Stimulated activated naive B cell treated with anti-CD40 and anti-IgM and Interleukin-4, amounts not matched to agents 10 μg/mL and 1 μg/mL and 100 μg/mL, for 72 hours (primary cell): ENCODE measurements at regions not wholly inside any gene's neighbourhood (a gene's known extent, or its start where the extent isn't known, plus 50 kb on each side); places are given as distances from the start of the nearest gene placed in this dataset.

Experiments
- ATAC-seq, 2 donors: fragments of 150-1000 bp; cut with Tn5 transposase; replicated peaks; 2 replicates each; pipeline ENCODE4 v1.10.0; 2021; ENCODE audit warnings: moderate library complexity in 1 of 2
- DNase-seq: peaks from one replicate; pipeline ENCODE4 v3.0.0; 2021
- H3K27ac Mint-ChIP-seq: one replicate; pipeline ENCODE4 v1.8.0; 2022; ENCODE audit warnings: mild to moderate bottlenecking, mixed read lengths
- H3K27me3 Mint-ChIP-seq, 2 donors: one replicate each; pipeline ENCODE4 v1.8.0; 2022; ENCODE audit warnings: mixed read lengths in 2 of 2
- H3K36me3 Mint-ChIP-seq, 2 donors: one replicate each; pipeline ENCODE4 v1.8.0; 2022; ENCODE audit warnings: mixed read lengths in 2 of 2, mild to moderate bottlenecking in 1 of 2
- H3K4me1 Mint-ChIP-seq, 2 donors: one replicate each; pipeline ENCODE4 v1.8.0; 2022; ENCODE audit warnings: mixed read lengths in 2 of 2, mild to moderate bottlenecking in 1 of 2
- H3K4me3 Mint-ChIP-seq, 2 donors: one replicate each; pipeline ENCODE4 v1.8.0; 2022; ENCODE audit warnings: mild to moderate bottlenecking in 2 of 2, mixed read lengths in 2 of 2, moderate library complexity in 1 of 2
- H3K9me3 Mint-ChIP-seq, 2 donors: one replicate each; pipeline ENCODE4 v1.8.0; 2022; ENCODE audit warnings: mixed read lengths in 2 of 2, mild to moderate bottlenecking in 1 of 2

- peaks cover 17 to 25% of the 10 kb centered on the region in 2 donors for H3K4me1 Mint-ChIP-seq
- H3K36me3 Mint-ChIP-seq, result no peaks in the 10 kb centered on the region
- peak overlapping the region; percentile 78 to 92 for H3K4me3 Mint-ChIP-seq
- no peaks in the 10 kb centered on the region for H3K27me3 Mint-ChIP-seq
- peak overlapping the region; percentile 89 for H3K27ac Mint-ChIP-seq
- DNase-seq (no peak), ATAC-seq (no peak)
- H3K9me3 Mint-ChIP-seq, result peaks cover 0 to 6% of the 10 kb centered on the region in 2 donors
Measured at GRCh38 chr2:64768491-64769005, 114.8 kb upstream of the SERTAD2 start.

DNA sequence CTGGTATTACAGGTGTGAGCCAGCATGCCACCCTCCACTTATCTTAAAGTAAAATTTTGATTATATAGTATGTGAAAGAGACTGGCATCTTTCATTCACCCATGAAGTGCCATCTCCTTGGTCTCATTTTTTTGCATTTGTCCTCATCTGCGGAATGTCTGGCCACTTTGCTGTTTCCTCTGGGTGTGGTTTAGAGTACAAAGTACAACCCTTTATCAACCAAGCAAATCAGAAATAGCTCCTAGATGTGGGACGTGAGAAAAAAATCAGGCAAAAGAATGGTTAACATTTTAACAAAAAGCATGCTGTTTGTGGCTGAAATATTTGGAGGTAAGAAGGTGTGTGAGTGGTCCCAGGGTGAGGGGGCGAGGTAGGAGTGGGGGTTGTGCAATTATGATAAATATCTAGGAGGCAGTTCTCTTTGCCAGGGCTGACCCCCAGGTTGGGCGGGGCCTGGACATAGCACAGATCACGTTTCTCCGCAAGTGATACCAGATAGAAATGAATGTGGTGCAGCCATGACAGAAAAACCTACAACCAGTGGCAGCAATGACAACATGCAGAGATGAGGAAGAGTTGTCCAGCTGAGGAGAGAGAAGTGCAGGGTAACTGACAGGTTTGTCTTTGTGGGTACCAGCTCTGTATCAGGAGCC is 115.8 kb upstream of the SERTAD2 start:
- Mint-ChIP-seq H3K4me1 (peaks cover 15 to 24% of the 10 kb centered on the region in 2 donors), H3K27me3 (no peaks in the 10 kb centered on the region), H3K9me3 (peaks cover 0 to 6% of the 10 kb centered on the region in 2 donors), H3K36me3 (no peaks in the 10 kb centered on the region), H3K27ac (peak overlapping the region; percentile 2), H3K4me3 (no peak overlapping the region)
- ATAC-seq, result no peak
- no peak for DNase-seq

- Mint-ChIP-seq H3K36me3 (peaks cover 0 to 3% of the 10 kb centered on the region in 2 donors), H3K9me3 (peaks cover 0 to 6% of the 10 kb centered on the region in 2 donors), H3K4me1 (peaks cover 15 to 24% of the 10 kb centered on the region in 2 donors), H3K27me3 (no peaks in the 10 kb centered on the region), H3K4me3 (no peak overlapping the region), H3K27ac (no peak overlapping the region)
- DNase-seq (no peak), ATAC-seq (no peak)
Measured at GRCh38 chr2:64770137-64770780, 116.5 kb upstream of the SERTAD2 start.

- Mint-ChIP-seq H3K4me3 (no peak overlapping the region), H3K36me3 (peaks cover under 1 to 4% of the 10 kb centered on the region in 2 donors), H3K4me1 (peaks cover 12 to 24% of the 10 kb centered on the region in 2 donors), H3K27ac (no peak overlapping the region), H3K27me3 (no peaks in the 10 kb centered on the region), H3K9me3 (peaks cover 1 to 6% of the 10 kb centered on the region in 2 donors)
- DNase-seq, result no peak
- no peak for ATAC-seq
Measured at GRCh38 chr2:64770781-64771334, 117.1 kb upstream of the SERTAD2 start.

- H3K27ac Mint-ChIP-seq, result no peak overlapping the region
- peaks cover 5 to 9% of the 10 kb centered on the region in 2 donors for H3K36me3 Mint-ChIP-seq
- no peak overlapping the region for H3K4me3 Mint-ChIP-seq
- H3K9me3 Mint-ChIP-seq, result peaks cover 7 to 11% of the 10 kb centered on the region in 2 donors
- no peaks in the 10 kb centered on the region for H3K27me3 Mint-ChIP-seq
- H3K4me1 Mint-ChIP-seq, result peaks cover 12 to 24% of the 10 kb centered on the region in 2 donors
- DNase-seq (no peak), ATAC-seq (no peak)
Measured at GRCh38 chr2:64771737-64772136, 118.0 kb upstream of the SERTAD2 start.

DNA sequence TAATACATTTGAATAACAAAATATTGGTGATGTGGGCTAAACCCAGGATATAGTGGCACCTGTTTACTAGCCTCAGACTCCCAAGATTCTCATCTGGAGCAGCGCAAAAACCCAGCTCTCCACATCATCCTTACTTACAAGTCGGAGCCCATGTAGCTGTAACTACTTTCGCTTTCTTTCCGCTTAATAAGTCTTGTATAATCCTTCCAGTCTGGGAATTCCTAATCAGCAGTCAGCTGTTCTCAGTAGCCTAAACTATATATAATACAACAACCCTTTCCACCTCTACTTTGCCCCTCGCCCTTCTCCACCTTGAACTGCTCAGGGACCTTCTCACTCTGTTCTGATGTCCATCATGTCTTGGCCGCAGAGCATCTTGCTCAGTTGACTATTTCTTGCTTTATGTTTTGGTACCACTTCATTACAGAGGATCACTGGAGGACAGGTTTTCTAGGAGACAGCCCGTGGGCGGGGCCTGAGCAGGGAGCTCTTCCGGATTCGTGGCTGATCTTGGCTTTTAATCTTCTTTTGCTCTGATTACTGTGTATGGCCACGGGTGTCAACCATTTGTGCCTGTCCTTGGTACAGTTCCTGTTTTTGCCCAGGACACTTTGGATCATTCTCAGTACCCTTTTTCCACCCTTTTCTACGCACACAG is 119.9 kb upstream of the SERTAD2 start:
- no peaks in the 10 kb centered on the region for H3K27me3 Mint-ChIP-seq
- ATAC-seq (no peak), DNase-seq (no peak)
- H3K27ac Mint-ChIP-seq, result no peak overlapping the region
- H3K36me3 Mint-ChIP-seq, result peaks cover 5 to 9% of the 10 kb centered on the region in 2 donors
- H3K9me3 Mint-ChIP-seq, result peaks cover 7 to 11% of the 10 kb centered on the region in 2 donors
- H3K4me1 Mint-ChIP-seq, result peaks cover 10 to 13% of the 10 kb centered on the region in 2 donors
- H3K4me3 Mint-ChIP-seq, result no peak overlapping the region

GRCh38 chr2:64777841-64778240 is 124.1 kb upstream of the SERTAD2 start:
- peaks cover 8 to 13% of the 10 kb centered on the region in 2 donors for H3K36me3 Mint-ChIP-seq

GRCh38 chr2:64779117-64779690 is 125.5 kb upstream of the SERTAD2 start:
- peaks cover 5 to 7% of the 10 kb centered on the region in 2 donors for H3K9me3 Mint-ChIP-seq
- no peak overlapping the region for H3K27ac Mint-ChIP-seq
- peaks cover 6 to 11% of the 10 kb centered on the region in 2 donors for H3K4me1 Mint-ChIP-seq
- DNase-seq (no peak), ATAC-seq (peak in 1 of 2 donors; percentile 23)
- peaks cover 8 to 20% of the 10 kb centered on the region in 2 donors for H3K36me3 Mint-ChIP-seq
- H3K4me3 Mint-ChIP-seq, result no peak overlapping the region
- no peaks in the 10 kb centered on the region for H3K27me3 Mint-ChIP-seq

More at GRCh38 chr2:64777841-64778240, 124.1 kb upstream of the SERTAD2 start:
- Mint-ChIP-seq H3K27me3 (no peaks in the 10 kb centered on the region), H3K27ac (no peak overlapping the region), H3K9me3 (peaks cover 5 to 7% of the 10 kb centered on the region in 2 donors), H3K4me3 (no peak overlapping the region), H3K4me1 (peaks cover 0 to 4% of the 10 kb centered on the region in 2 donors)
- no peak for ATAC-seq
- DNase-seq, result no peak

DNA sequence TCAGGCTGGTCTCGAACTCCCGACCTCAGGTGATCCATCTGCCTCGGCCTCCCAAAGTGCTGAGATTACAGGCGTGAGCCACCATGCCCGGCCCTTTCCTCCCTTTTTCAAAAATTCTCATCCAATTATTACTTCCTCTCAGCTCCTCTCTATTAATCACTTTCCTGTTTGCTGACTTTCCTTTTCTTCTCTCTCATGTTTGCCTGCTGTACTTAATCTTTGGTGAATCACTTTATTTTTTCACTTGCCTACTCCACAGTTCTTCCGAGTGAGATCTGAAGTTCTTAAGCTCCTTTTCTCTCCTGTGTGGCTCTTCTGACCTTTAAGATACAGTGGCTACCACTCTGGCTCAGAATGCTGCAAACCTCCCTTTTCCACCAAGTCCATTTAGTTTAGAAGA is 126.3 kb upstream of the SERTAD2 start:
- H3K27me3 Mint-ChIP-seq, result no peaks in the 10 kb centered on the region
- ATAC-seq, result no peak
- no peak overlapping the region for H3K4me3 Mint-ChIP-seq
- peaks cover 14 to 16% of the 10 kb centered on the region in 2 donors for H3K4me1 Mint-ChIP-seq
- peaks cover 5 to 7% of the 10 kb centered on the region in 2 donors for H3K9me3 Mint-ChIP-seq
- peaks cover 8 to 17% of the 10 kb centered on the region in 2 donors for H3K36me3 Mint-ChIP-seq
- H3K27ac Mint-ChIP-seq, result no peak overlapping the region
- DNase-seq, result no peak

DNA sequence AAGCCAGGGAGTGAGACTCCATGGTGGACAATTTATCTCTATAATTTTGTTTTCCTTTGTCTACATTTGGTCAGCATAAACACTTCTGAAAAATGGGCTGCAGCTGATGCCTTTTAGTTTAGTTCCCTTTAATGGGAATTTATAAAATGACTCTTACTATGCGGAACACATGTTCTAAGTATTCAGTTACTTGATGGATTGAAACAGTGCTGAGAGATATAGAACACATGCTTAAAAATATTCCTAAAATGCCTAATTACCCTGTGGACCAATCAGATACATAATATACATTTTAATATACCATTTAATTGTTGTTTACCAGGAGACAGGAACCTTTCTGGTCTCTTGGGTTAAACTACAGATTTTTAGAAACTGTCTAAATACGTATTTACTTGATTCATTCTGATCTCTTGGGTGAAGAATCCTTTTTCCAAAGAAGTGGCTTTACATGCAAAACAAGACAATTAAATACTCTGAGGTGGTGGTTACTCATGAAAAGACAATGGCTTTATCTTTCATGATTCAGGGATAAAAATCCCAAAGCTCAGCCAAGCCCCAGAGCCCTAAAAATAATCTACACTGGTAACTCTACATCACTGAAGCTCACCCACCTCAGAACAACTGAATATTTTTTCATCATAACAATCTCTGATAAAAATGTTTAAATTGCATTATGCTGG is 128.1 kb upstream of the SERTAD2 start:
- Mint-ChIP-seq H3K9me3 (no peaks in the 10 kb centered on the region), H3K4me1 (peaks cover 27 to 32% of the 10 kb centered on the region in 2 donors), H3K27ac (no peak overlapping the region), H3K27me3 (no peaks in the 10 kb centered on the region), H3K36me3 (peaks cover 5 to 10% of the 10 kb centered on the region in 2 donors), H3K4me3 (no peak overlapping the region)
- DNase-seq, result no peak
- ATAC-seq, result no peak

GRCh38 chr2:64784168-64785061 is 130.7 kb upstream of the SERTAD2 start:
- H3K4me1 Mint-ChIP-seq, result peaks cover 31 to 44% of the 10 kb centered on the region in 2 donors
- H3K36me3 Mint-ChIP-seq, result peaks cover 5 to 10% of the 10 kb centered on the region in 2 donors
- no peak overlapping the region for H3K27ac Mint-ChIP-seq
- peaks cover 0 to 2% of the 10 kb centered on the region in 2 donors for H3K9me3 Mint-ChIP-seq
- DNase-seq (no peak), ATAC-seq (peak; percentile 25 to 42)
- H3K4me3 Mint-ChIP-seq, result no peak overlapping the region
- no peaks in the 10 kb centered on the region for H3K27me3 Mint-ChIP-seq

DNA sequence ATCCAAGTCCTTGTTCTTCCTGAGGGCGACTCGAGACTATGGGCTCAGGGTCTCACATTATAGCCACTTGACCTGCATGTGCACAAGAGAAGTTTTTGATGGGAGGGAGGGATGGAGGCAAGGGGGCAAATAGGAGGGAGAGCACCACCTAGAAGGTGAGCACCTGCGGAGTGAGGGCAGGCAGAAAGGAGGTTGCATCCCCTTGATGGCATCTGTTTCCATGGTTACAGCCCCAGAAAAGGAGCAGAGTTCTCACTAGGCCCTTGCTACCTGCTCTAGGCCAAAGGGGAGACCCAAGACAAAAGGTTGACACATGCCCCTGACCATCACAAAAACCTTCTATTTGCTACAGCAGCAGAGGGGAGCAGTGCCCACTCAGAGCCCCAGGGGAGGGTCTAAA is 131.5 kb upstream of the SERTAD2 start:
- H3K27ac Mint-ChIP-seq, result no peak overlapping the region
- DNase-seq, result no peak
- H3K36me3 Mint-ChIP-seq, result peaks cover 5 to 7% of the 10 kb centered on the region in 2 donors
- peaks cover 31 to 44% of the 10 kb centered on the region in 2 donors for H3K4me1 Mint-ChIP-seq
- peaks cover 0 to 2% of the 10 kb centered on the region in 2 donors for H3K9me3 Mint-ChIP-seq
- no peak for ATAC-seq
- H3K4me3 Mint-ChIP-seq, result no peak overlapping the region
- H3K27me3 Mint-ChIP-seq, result no peaks in the 10 kb centered on the region
